GM23338 (cell line): ENCODE measurements at regions not wholly inside any gene's neighbourhood (a gene's known extent, or its start where the extent isn't known, plus 50 kb on each side); places are given as distances from the start of the nearest gene placed in this dataset.

ENCODE experiments used
- ATAC-seq: fragments of 200-7000 bp; cut with Tn5 transposase; 3 replicates; pipeline ENCODE4 v1.9.1; 2020
- DNase-seq: peaks from one replicate; pipeline ENCODE4 v3.0.0-alpha.2; 2015; ENCODE audit warnings: low spot score
- H2AFZ ChIP-seq: fragments of 200-600 bp; sonication (generic); 2 replicates; pipeline ENCODE4 v1.8.0; 2016; ENCODE audit warnings: antibody characterized with exemption, mild to moderate bottlenecking, moderate library complexity
- H3F3A ChIP-seq: fragments of 200-600 bp; sonication (generic); replicated peaks from 2 replicates; pipeline ENCODE4 v1.8.0; 2017; ENCODE audit warnings: antibody characterized with exemption, mixed run types, low read depth
- H3K27ac ChIP-seq: fragments of 200-600 bp; sonication (generic); 2 replicates; pipeline ENCODE4 v1.6.1; 2016; ENCODE audit warnings: low read depth
- H3K27me3 ChIP-seq: fragments of 200-600 bp; sonication (generic); 2 replicates; pipeline ENCODE4 v1.8.0; 2016; ENCODE audit warnings: mild to moderate bottlenecking, mixed run types, moderate library complexity; ENCODE audit not compliant: insufficient read depth
- H3K36me3 ChIP-seq: fragments of 200-600 bp; sonication (generic); 2 replicates; pipeline ENCODE4 v1.8.0; 2016; ENCODE audit warnings: mild to moderate bottlenecking; ENCODE audit not compliant: insufficient read depth
- H3K4me1 ChIP-seq: fragments of 200-600 bp; sonication (generic); 2 replicates; pipeline ENCODE4 v1.8.0; 2016; ENCODE audit warnings: mild to moderate bottlenecking, moderate library complexity; ENCODE audit not compliant: insufficient read depth
- H3K4me2 ChIP-seq: fragments of 200-600 bp; sonication (generic); 2 replicates; pipeline ENCODE4 v1.7.1; 2017; ENCODE audit warnings: mixed run types
- H3K4me3 ChIP-seq: fragments of 200-600 bp; sonication (generic); 2 replicates; pipeline ENCODE4 v1.6.1; 2016; ENCODE audit warnings: mixed run types
- H3K79me2 ChIP-seq: fragments of 200-600 bp; sonication (generic); replicated peaks from 2 replicates; pipeline ENCODE4 v1.8.0; 2017; ENCODE audit warnings: mild to moderate bottlenecking; ENCODE audit not compliant: insufficient read depth
- H3K9me2 ChIP-seq: fragments of 200-600 bp; sonication (generic); 2 replicates; pipeline ENCODE4 v1.8.0; 2017; ENCODE audit not compliant: insufficient read depth
- H4K20me1 ChIP-seq: fragments of 200-600 bp; sonication (generic); replicated peaks from 2 replicates; pipeline ENCODE4 v1.8.0; 2017; ENCODE audit warnings: mild to moderate bottlenecking; ENCODE audit not compliant: insufficient read depth
- H3K27ac Mint-ChIP-seq: 2 replicates; pipeline ENCODE4 v1.8.0; 2020; ENCODE audit warnings: inconsistent platforms, mild to moderate bottlenecking, moderate library complexity, mixed read lengths
- H3K27me3 Mint-ChIP-seq: 3 replicates; pipeline ENCODE4 v1.8.0; 2022; ENCODE audit warnings: low read depth, mild to moderate bottlenecking, moderate library complexity, mixed read lengths, inconsistent platforms; ENCODE audit not compliant: insufficient read depth, poor library complexity
- H3K36me3 Mint-ChIP-seq: 3 replicates; pipeline ENCODE4 v1.8.0; 2021; ENCODE audit warnings: low read depth, mild to moderate bottlenecking, inconsistent platforms, moderate library complexity, mixed read lengths
- H3K4me1 Mint-ChIP-seq: 3 replicates; pipeline ENCODE4 v1.8.0; 2020; ENCODE audit warnings: mild to moderate bottlenecking, inconsistent platforms, mixed read lengths
- H3K4me3 Mint-ChIP-seq: 3 replicates; pipeline ENCODE4 v1.8.0; 2021; ENCODE audit warnings: moderate library complexity, mild to moderate bottlenecking, inconsistent platforms, mixed read lengths
- H3K9me3 Mint-ChIP-seq: 3 replicates; pipeline ENCODE4 v1.8.0; 2020; ENCODE audit warnings: moderate library complexity, mild to moderate bottlenecking, inconsistent platforms, mixed read lengths
- CTCF ChIP-seq, 2 experiments: fragments of 200-600 bp in 1 of 2; sonication (generic) in 1 of 2; conservative IDR thresholded peaks; 2 replicates each; pipeline versions ENCODE4 v1.5.1 to v1.6.1; 2016 to 2017; ENCODE audit warnings: antibody characterized with exemption in 2 of 2, low read depth in 2 of 2, mild to moderate bottlenecking in 2 of 2, moderate library complexity in 1 of 2
- EZH2 ChIP-seq: fragments of 200-600 bp; sonication (generic); IDR thresholded peaks from one replicate; pipeline ENCODE4 v1.8.0; 2017; ENCODE audit warnings: antibody characterized with exemption, mild to moderate bottlenecking, low read depth; ENCODE audit not compliant: unreplicated experiment
- JUNB ChIP-seq: IDR thresholded peaks from one replicate; pipeline ENCODE4 v1.6.1; 2016; ENCODE audit warnings: antibody characterized with exemption; ENCODE audit not compliant: unreplicated experiment
- NANOG ChIP-seq: IDR thresholded peaks from 2 replicates; pipeline ENCODE4 v1.6.1; 2016; ENCODE audit warnings: antibody characterized with exemption, borderline replicate concordance
- REST ChIP-seq: IDR thresholded peaks from one replicate; pipeline ENCODE4 v1.6.1; 2018; ENCODE audit warnings: antibody characterized with exemption; ENCODE audit not compliant: unreplicated experiment
- STAT1 ChIP-seq: IDR thresholded peaks from one replicate; pipeline ENCODE4 v1.6.1; 2016; ENCODE audit warnings: antibody characterized with exemption; ENCODE audit not compliant: unreplicated experiment
- ZNF114 ChIP-seq: fragments of 250-450 bp; sonication (Bioruptor Pico); IDR thresholded peaks from 2 replicates; pipeline ENCODE4 v1.5.0; 2020; ENCODE audit warnings: mild to moderate bottlenecking, moderate library complexity
- ZNF331 ChIP-seq: fragments of 250-450 bp; sonication (Bioruptor Pico); IDR thresholded peaks from 2 replicates; pipeline ENCODE4 v1.5.0; 2020; ENCODE audit warnings: low read depth, mild to moderate bottlenecking, moderate library complexity
- ZNF462 ChIP-seq: fragments of 250-450 bp; sonication (Bioruptor Pico); IDR thresholded peaks from 2 replicates; pipeline ENCODE4 v1.5.0; 2020; ENCODE audit warnings: mild to moderate bottlenecking, moderate library complexity

GRCh38 chr2:185507719-185508118 lies 230.9 kb upstream of the FSIP2 start (continued):
- no peak for TF ChIP-seq JUNB
- no peak for TF ChIP-seq STAT1
- TF ChIP-seq EZH2, result no peak
- no peak for TF ChIP-seq NANOG

- H3K27me3 Mint-ChIP-seq, result peaks cover 2% of the 10 kb centered on the region
- no peak overlapping the region for H3K4me3 Mint-ChIP-seq
- H3K36me3 Mint-ChIP-seq, result peaks cover 33% of the 10 kb centered on the region
- Histone ChIP-seq H2AFZ (no peak overlapping the region), H3K9me2 (no peaks in the 10 kb centered on the region), H3K4me3 (no peak overlapping the region), H3K4me1 (no peaks in the 10 kb centered on the region), H3K4me2 (no peak overlapping the region), H3K36me3 (peaks cover 16% of the 10 kb centered on the region), H3F3A (no peaks in the 10 kb centered on the region), H3K27me3 (no peaks in the 10 kb centered on the region), H3K79me2 (no peaks in the 10 kb centered on the region), H4K20me1 (no peaks in the 10 kb centered on the region), H3K27ac (no peak overlapping the region)
- no peak overlapping the region for H3K27ac Mint-ChIP-seq
- H3K9me3 Mint-ChIP-seq, result peaks cover 40% of the 10 kb centered on the region
- TF ChIP-seq NANOG, result no peak
- TF ChIP-seq STAT1, result no peak
- no peak for TF ChIP-seq REST
- TF ChIP-seq EZH2, result no peak
- TF ChIP-seq ZNF331 (CRISPR knock-in tag), result no peak
- H3K4me1 Mint-ChIP-seq, result no peaks in the 10 kb centered on the region
- DNase-seq (no peak), ATAC-seq (no peak)
Observed at GRCh38 chr2:185510060-185510459, 228.5 kb upstream of the FSIP2 start.

- ATAC-seq (no peak), DNase-seq (no peak)
- no peak overlapping the region for H3K4me2 ChIP-seq
- no peak overlapping the region for H2AFZ ChIP-seq
- H3K4me1 ChIP-seq, result no peaks in the 10 kb centered on the region
- no peak overlapping the region for H3K27ac ChIP-seq
- no peaks in the 10 kb centered on the region for H3K9me2 ChIP-seq
- H3K4me3 ChIP-seq, result no peak overlapping the region
- H3K27me3 Mint-ChIP-seq, result peaks cover 2% of the 10 kb centered on the region
- H3K4me3 Mint-ChIP-seq, result no peak overlapping the region
- H4K20me1 ChIP-seq, result no peaks in the 10 kb centered on the region
- no peak overlapping the region for H3K27ac Mint-ChIP-seq
- H3K79me2 ChIP-seq, result no peaks in the 10 kb centered on the region
- H3K9me3 Mint-ChIP-seq, result peaks cover 38% of the 10 kb centered on the region
- H3K36me3 Mint-ChIP-seq, result peaks cover 22% of the 10 kb centered on the region
- H3K4me1 Mint-ChIP-seq, result no peaks in the 10 kb centered on the region
- H3F3A ChIP-seq, result no peaks in the 10 kb centered on the region
- H3K36me3 ChIP-seq, result peaks cover 16% of the 10 kb centered on the region
- no peaks in the 10 kb centered on the region for H3K27me3 ChIP-seq
- TF ChIP-seq CTCF (conservative IDR thresholded peaks at IDR 0.05; ENCODE audit: low read depth in 2 of 2) (no peak), ZNF114 (CRISPR knock-in tag) (no peak), ZNF462 (no peak)
Observed at GRCh38 chr2:185511925-185512324, 226.7 kb upstream of the FSIP2 start.
